ENCODE measurements at regions not wholly inside any gene's neighbourhood (a gene's known extent, or its start where the extent isn't known, plus 50 kb on each side); places are given as distances from the start of the nearest gene placed in this dataset.

- Histone ChIP-seq H3K4me3 (ENCODE audit: low read depth in 1 of 3, low read length in 3 of 3) (no peak overlapping the region), H3K27ac (ENCODE audit: low read depth in 1 of 2, low read length in 2 of 2) (no peak overlapping the region), H3K27me3 (ENCODE audit: control insufficient read depth in 4 of 4, insufficient read depth in 4 of 4, low read length in 3 of 4) (peaks cover 0 to 4% (median 0%) of the 10 kb centered on the region in 4 donors), H3K9me3 (ENCODE audit: control insufficient read depth in 4 of 4, low read length in 3 of 4) (no peaks in the 10 kb centered on the region), H3K9ac (ENCODE audit: low read depth in 1 of 2, low read length in 2 of 2) (no peak overlapping the region), H3K36me3 (ENCODE audit: control insufficient read depth in 4 of 4, insufficient read depth in 3 of 4, low read depth in 1 of 4, low read length in 3 of 4) (no peaks in the 10 kb centered on the region), H3K4me1 (ENCODE audit: control insufficient read depth in 4 of 4, insufficient read depth in 4 of 4, low read length in 3 of 4) (no peaks in the 10 kb centered on the region)
- TF ChIP-seq SP1 (IDR thresholded peaks at IDR 0.05) (no peak), RXRA (IDR thresholded peaks at IDR 0.05) (no peak), GABPA (IDR thresholded peaks at IDR 0.05 in 1 of 2, conservative IDR thresholded peaks at IDR 0.05 in 1 of 2) (no peak), FOXA2 (IDR thresholded peaks at IDR 0.05) (no peak), MAX (IDR thresholded peaks at IDR 0.05) (no peak), ZBTB33 (IDR thresholded peaks at IDR 0.05) (no peak), YY1 (IDR thresholded peaks at IDR 0.05) (no peak)
- WGBS = 80% methylated on average over 6 of the region's 6 CpGs
- no peak for DNase-seq (ENCODE audit: low spot score)
These were observed 83.1 kb upstream of the SORCS3 start for GRCh38 chr10:104557966-104558365.

- Histone ChIP-seq H3K4me3 (ENCODE audit: low read depth in 1 of 3, low read length in 3 of 3) (no peak overlapping the region), H3K27ac (ENCODE audit: low read depth in 1 of 2, low read length in 2 of 2) (no peak overlapping the region), H3K36me3 (ENCODE audit: control insufficient read depth in 4 of 4, insufficient read depth in 3 of 4, low read depth in 1 of 4, low read length in 3 of 4) (no peaks in the 10 kb centered on the region), H3K27me3 (ENCODE audit: control insufficient read depth in 4 of 4, insufficient read depth in 4 of 4, low read length in 3 of 4) (peaks cover 0 to 4% (median 0%) of the 10 kb centered on the region in 4 donors), H3K4me1 (ENCODE audit: control insufficient read depth in 4 of 4, insufficient read depth in 4 of 4, low read length in 3 of 4) (no peaks in the 10 kb centered on the region), H3K9me3 (ENCODE audit: control insufficient read depth in 4 of 4, low read length in 3 of 4) (no peaks in the 10 kb centered on the region), H3K9ac (ENCODE audit: low read depth in 1 of 2, low read length in 2 of 2) (no peak overlapping the region)
- DNase-seq (ENCODE audit: low spot score) = no peak
- TF ChIP-seq EGR1 (IDR thresholded peaks at IDR 0.05; ENCODE audit: low read depth in 2 of 2) (no peak), REST (IDR thresholded peaks at IDR 0.05) (no peak), GABPA (IDR thresholded peaks at IDR 0.05 in 1 of 2, conservative IDR thresholded peaks at IDR 0.05 in 1 of 2) (no peak), YY1 (IDR thresholded peaks at IDR 0.05) (no peak), JUND (IDR thresholded peaks at IDR 0.05) (no peak)
- WGBS = 67% methylated on average over 5 of the region's 5 CpGs
These were observed 81.2 kb upstream of the SORCS3 start for GRCh38 chr10:104559935-104560334.

- Histone ChIP-seq H3K27ac (ENCODE audit: low read depth in 1 of 2, low read length in 2 of 2) (no peak overlapping the region), H3K4me3 (ENCODE audit: low read depth in 1 of 3, low read length in 3 of 3) (no peak overlapping the region), H3K27me3 (ENCODE audit: control insufficient read depth in 4 of 4, insufficient read depth in 4 of 4, low read length in 3 of 4) (peaks cover 0 to 4% (median 0%) of the 10 kb centered on the region in 4 donors), H3K4me1 (ENCODE audit: control insufficient read depth in 4 of 4, insufficient read depth in 4 of 4, low read length in 3 of 4) (no peaks in the 10 kb centered on the region), H3K36me3 (ENCODE audit: control insufficient read depth in 4 of 4, insufficient read depth in 3 of 4, low read depth in 1 of 4, low read length in 3 of 4) (no peaks in the 10 kb centered on the region), H3K9ac (ENCODE audit: low read depth in 1 of 2, low read length in 2 of 2) (no peak overlapping the region), H3K9me3 (ENCODE audit: control insufficient read depth in 4 of 4, low read length in 3 of 4) (no peaks in the 10 kb centered on the region)
- TF ChIP-seq RXRA (IDR thresholded peaks at IDR 0.05) (no peak), RAD21 (IDR thresholded peaks at IDR 0.05) (no peak), ATF3 (IDR thresholded peaks at IDR 0.05) (no peak), HNF4A (conservative IDR thresholded peaks at IDR 0.05) (no peak), HNF4G (IDR thresholded peaks at IDR 0.05) (no peak), MAX (IDR thresholded peaks at IDR 0.05) (no peak), FOXA1 (IDR thresholded peaks at IDR 0.05) (no peak), SP1 (IDR thresholded peaks at IDR 0.05) (no peak)
- WGBS = 83% methylated on average over 1 of the region's 1 CpG
- no peak for DNase-seq (ENCODE audit: low spot score)
These were observed 78.0 kb upstream of the SORCS3 start for GRCh38 chr10:104563051-104563450.

All from liver (tissue), 7 donors.